ENCODE measurements at regions not wholly inside any gene's neighbourhood (a gene's known extent, or its start where the extent isn't known, plus 50 kb on each side); places are given as distances from the start of the nearest gene placed in this dataset.
"Not testable (repeated sequence)": the region's sequence is repeated elsewhere in the genome, so short reads cannot be mapped to it uniquely, and the experiment has no call there.

DNA sequence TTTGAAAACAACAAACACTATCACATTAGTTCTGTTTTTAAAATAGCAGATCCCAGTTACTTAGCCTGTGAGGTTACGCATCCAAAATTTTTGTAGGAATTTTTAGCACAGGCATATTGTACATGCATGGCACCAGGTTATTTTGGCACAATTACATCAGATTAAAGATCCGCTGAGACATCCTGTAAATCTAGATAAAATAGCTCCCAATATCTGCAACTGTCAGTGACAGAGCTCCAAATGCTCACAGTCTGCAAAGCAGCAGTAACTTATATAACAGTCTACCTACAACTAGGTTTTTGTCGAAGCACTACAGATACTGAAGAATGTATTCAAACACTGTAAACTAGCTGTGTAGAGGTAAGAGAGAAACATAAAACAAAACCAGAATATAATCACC, 200.7 kb upstream of the KCNH7 start:
- TF ChIP-seq, protein P1, sequence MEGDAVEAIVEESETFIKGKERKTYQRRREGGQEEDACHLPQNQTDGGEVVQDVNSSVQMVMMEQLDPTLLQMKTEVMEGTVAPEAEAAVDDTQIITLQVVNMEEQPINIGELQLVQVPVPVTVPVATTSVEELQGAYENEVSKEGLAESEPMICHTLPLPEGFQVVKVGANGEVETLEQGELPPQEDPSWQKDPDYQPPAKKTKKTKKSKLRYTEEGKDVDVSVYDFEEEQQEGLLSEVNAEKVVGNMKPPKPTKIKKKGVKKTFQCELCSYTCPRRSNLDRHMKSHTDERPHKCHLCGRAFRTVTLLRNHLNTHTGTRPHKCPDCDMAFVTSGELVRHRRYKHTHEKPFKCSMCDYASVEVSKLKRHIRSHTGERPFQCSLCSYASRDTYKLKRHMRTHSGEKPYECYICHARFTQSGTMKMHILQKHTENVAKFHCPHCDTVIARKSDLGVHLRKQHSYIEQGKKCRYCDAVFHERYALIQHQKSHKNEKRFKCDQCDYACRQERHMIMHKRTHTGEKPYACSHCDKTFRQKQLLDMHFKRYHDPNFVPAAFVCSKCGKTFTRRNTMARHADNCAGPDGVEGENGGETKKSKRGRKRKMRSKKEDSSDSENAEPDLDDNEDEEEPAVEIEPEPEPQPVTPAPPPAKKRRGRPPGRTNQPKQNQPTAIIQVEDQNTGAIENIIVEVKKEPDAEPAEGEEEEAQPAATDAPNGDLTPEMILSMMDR (IDR thresholded peaks at IDR 0.05; ENCODE audit: borderline replicate concordance, control extremely low read depth, extremely low read depth, insufficient read depth, missing control alignments) = no peak
- in situ Hi-C loops (cut with MboI; ENCODE audit: low sequenced_read_pairs, unreplicated experiment) = no loop called here
- DNase-seq (ENCODE audit: low spot score) = no peak

DNA sequence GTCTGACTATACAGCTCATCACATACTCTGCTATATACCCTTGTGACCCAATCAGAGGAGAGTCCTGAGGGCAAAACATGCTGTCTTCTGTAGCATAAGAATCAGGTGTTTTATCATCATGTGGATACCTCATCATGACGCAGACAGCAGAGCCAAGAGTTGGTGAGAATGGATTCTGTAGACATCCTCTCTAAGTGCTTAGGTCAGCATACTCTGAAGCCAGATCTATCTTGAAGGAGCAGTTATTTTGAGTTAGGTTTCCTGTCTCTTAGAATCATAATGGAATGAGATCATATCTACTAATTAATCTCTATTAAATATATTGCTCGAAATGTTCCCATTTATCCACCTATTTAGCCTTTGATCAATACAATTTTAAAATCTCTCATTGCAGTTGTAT, 190.2 kb upstream of the KCNH7 start:
- DNase-seq (ENCODE audit: low spot score) = no peak
- in situ Hi-C loops (cut with MboI; ENCODE audit: low sequenced_read_pairs, unreplicated experiment) = no loop called here
- TF ChIP-seq, protein P1 (IDR thresholded peaks at IDR 0.05; ENCODE audit: borderline replicate concordance, control extremely low read depth, extremely low read depth, insufficient read depth, missing control alignments) = no peak

DNA sequence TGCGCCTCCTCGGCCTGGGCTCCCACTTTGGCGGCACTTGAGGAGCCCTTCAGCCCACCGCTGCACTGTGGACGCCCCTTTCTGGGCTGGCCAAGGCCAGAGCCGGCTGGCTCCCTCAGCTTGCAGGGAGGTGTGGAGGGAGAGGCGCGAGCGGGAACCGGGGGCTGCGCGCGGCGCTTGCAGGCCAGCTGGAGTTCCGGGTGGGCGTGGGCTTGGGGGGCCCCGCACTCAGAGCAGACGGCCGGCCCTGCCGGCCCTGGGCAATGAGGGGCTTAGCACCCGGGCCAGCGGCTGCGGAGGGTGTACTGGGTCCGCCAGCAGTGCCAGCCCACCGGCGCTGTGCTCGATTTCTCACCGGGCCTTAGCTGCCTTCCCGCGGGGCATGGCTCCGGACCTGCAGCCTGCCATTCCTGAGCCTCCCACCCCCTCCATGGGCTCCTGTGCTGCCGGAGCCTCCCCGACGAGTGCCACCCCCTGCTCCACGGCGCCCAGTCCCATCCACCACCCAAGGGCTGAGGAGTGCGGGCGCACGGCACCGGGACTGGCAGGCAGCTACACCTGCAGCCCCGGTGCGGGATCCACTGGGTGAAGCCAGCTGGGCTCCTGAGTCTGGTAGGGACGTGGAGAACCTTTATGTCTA, 187.7 kb upstream of the KCNH7 start:
- DNase-seq (ENCODE audit: low spot score); in situ Hi-C loops (cut with MboI; ENCODE audit: low sequenced_read_pairs, unreplicated experiment): not testable (repeated sequence)

DNA sequence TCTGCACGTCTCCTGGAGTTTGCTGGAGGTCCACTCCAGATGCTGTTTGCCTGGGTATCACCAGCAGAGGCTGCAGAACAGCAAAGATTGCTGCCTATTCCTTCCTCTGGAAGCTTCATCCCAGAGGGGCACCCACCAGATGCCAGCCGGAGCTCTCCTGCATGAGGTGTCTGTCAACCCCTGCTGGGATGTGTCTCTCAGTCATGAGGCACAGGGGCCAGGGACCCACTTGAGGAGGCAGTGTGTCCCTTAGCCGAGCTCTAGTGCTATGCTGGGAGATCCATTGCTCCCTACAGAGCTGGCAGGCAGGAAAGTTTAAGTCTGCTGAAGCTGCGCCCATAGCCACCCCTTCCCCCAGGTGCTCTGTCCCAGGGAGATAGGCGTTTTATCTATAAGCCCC, 178.3 kb upstream of the KCNH7 start:
- DNase-seq (ENCODE audit: low spot score); in situ Hi-C loops (cut with MboI; ENCODE audit: low sequenced_read_pairs, unreplicated experiment): not testable (repeated sequence)

DNA sequence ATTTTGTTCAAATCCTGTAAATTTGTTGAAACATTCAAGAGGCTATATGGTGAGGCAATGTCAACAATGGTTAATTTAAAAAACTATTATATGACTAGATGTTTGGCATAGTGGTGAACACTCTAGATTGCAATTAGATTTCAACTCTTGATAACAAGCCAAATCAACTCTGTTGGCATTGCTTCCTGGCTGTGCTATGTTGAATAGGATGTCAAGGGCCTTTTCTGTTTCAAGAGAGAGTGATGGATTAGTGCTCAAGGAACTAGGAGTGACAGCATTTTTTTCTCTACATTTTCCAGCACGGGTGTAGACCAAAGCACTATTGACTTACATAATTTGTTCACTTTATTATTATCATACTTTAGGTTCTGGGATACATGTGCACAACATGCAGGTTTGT, 172.4 kb upstream of the KCNH7 start:
- TF ChIP-seq, protein P1 (IDR thresholded peaks at IDR 0.05; ENCODE audit: borderline replicate concordance, control extremely low read depth, extremely low read depth, insufficient read depth, missing control alignments) = no peak
- no peak for DNase-seq (ENCODE audit: low spot score)
- in situ Hi-C loops (cut with MboI; ENCODE audit: low sequenced_read_pairs, unreplicated experiment) = no loop called here

DNA sequence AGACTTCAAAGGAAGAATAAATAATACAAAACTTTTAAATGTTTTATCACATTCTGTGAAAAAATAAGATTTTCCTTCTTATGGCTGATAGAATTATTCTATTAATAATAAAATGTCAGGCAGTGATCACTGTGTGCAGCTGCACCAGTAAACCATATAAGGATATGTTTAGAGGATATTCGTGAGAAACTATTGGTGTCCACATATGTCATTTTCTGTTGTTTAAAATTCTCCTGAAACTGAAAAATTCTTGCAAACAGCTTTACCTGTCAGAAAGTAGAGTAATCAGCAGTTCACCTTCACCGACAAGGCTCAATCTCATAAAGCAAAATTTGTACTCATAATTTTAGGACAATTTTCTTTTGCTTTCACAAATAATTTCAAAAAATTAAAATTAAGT, 170.1 kb upstream of the KCNH7 start:
- DNase-seq (ENCODE audit: low spot score) = no peak
- TF ChIP-seq, protein P1 (IDR thresholded peaks at IDR 0.05; ENCODE audit: borderline replicate concordance, control extremely low read depth, extremely low read depth, insufficient read depth, missing control alignments) = no peak
- in situ Hi-C loops (cut with MboI; ENCODE audit: low sequenced_read_pairs, unreplicated experiment) = no loop called here

DNA sequence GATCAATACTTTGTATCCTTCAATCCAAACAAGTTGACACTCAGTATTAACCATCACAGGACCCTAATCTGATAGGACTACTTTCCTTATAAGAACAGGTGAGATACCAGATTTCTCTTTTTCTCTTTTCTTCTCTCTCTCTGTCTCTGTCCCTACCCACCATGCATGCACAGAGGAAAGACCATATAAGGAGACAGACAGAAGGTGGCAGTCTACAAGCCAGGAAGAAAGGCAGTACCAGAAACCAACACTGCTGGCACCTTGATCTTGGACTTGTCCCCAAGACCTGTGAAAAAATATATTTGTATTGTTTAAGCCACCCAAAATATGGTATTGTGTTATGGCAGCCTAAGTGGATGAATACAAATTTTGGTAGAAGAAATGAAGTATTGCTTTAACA, 156.2 kb upstream of the KCNH7 start:
- TF ChIP-seq, protein P1 (IDR thresholded peaks at IDR 0.05; ENCODE audit: borderline replicate concordance, control extremely low read depth, extremely low read depth, insufficient read depth, missing control alignments) = no peak

DNA sequence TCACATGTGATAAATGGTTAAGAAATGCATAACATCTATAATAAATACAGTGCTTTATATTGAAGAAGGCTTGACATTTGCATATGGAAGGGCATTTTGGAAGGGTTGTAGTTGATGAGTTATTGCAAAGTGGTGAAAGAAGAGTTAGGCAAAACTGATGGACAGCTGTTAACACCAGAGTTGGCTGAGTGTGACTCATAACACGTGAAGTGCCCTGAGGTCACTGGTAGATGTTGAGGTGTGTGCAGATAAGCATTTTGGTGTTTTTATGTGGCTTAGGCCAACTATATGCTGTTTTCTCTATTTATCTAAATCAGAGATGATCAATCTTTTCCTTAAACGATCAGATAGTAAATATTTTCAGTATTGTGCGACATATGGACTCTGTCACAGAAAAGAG, 154.3 kb upstream of the KCNH7 start:
- in situ Hi-C loops (cut with MboI; ENCODE audit: low sequenced_read_pairs, unreplicated experiment) = no loop called here
- no peak for DNase-seq (ENCODE audit: low spot score)
- TF ChIP-seq, protein P1 (IDR thresholded peaks at IDR 0.05; ENCODE audit: borderline replicate concordance, control extremely low read depth, extremely low read depth, insufficient read depth, missing control alignments) = no peak

More for the DNA sequence above, 156.2 kb upstream of the KCNH7 start:
- no peak for DNase-seq (ENCODE audit: low spot score)
- in situ Hi-C loops (cut with MboI; ENCODE audit: low sequenced_read_pairs, unreplicated experiment) = no loop called here

All from GM13976 (cell line).